HEK293T (cell line): ENCODE measurements at regions not wholly inside any gene's neighbourhood (a gene's known extent, or its start where the extent isn't known, plus 50 kb on each side); places are given as distances from the start of the nearest gene placed in this dataset.

ENCODE experiments used
- BHLHE40 ChIP-seq: fragments of 450-650 bp; IDR thresholded peaks from 2 replicates; pipeline ENCODE4 v1.6.1; 2016; ENCODE audit warnings: mild to moderate bottlenecking, moderate library complexity, borderline replicate concordance
- FOXA1 ChIP-seq: fragments of 450-650 bp; IDR thresholded peaks from 2 replicates; pipeline ENCODE4 v1.6.1; 2016; ENCODE audit warnings: mild to moderate bottlenecking
- FOXM1 ChIP-seq: fragments of 450-650 bp; IDR thresholded peaks from 2 replicates; pipeline ENCODE4 v1.6.1; 2017; ENCODE audit warnings: mild to moderate bottlenecking, borderline replicate concordance
- NFRKB ChIP-seq: fragments of 450-650 bp; IDR thresholded peaks from 2 replicates; pipeline ENCODE4 v1.6.1; 2016; ENCODE audit warnings: mild to moderate bottlenecking, moderate library complexity
- SP1 ChIP-seq: fragments of 450-650 bp; IDR thresholded peaks from 2 replicates; pipeline ENCODE4 v1.6.1; 2017

GRCh38 chr2:239609607-239610310 lies 208.9 kb upstream of the HDAC4 start:
- TF ChIP-seq SP1 (no peak), NFRKB (no peak), FOXM1 (no peak), FOXA1 (no peak), BHLHE40 (no peak)
